ENCODE measurements at regions not wholly inside any gene's neighbourhood (a gene's known extent, or its start where the extent isn't known, plus 50 kb on each side); places are given as distances from the start of the nearest gene placed in this dataset.

DNA sequence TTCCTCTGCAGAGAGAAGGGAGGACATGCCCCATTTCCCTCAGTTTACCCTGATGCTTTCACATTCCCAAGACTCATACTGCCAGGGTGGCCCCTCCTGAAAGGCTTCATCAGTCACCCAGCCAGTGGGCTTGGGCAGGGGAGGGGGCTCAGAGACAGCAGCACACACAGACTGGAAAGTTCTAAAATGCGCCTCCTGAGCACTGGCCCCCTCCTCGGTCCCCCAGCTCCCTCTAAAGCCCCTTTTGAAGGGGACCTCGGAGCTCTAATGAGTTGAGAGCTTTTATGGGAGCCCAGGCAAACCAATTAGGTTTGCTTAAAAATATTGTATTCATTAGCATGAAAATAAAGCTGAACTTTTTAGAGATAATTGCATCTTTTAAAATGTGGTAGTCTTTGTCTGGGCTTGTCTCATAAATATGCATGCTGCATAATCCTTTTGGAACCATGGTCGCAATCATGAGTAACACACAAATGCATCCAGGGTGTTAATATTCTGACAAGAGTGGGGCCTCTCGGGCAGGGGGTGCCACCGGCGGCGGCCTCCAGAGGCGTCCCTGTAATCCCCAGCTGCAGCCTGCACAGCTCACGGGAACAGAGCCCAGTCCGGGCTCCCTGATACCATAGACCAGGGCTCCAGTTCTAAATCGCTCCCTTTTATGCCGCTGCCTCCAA, 78.5 kb downstream of the RPLP1 start:
- H3K4me3 ChIP-seq (ENCODE audit: extremely low read depth, insufficient read depth, low read length, poor library complexity, severe bottlenecking): no peak overlapping the region
- no peak overlapping the region for H3K27ac ChIP-seq (ENCODE audit: low read depth, low read length, severe bottlenecking)
- 41 to 49% methylated on average over 10 to 11 of the region's 13 CpGs for WGBS, 2 experiments (ENCODE audit: insufficient coverage in 2 of 2)
- peaks cover 29% of the 10 kb centered on the region for H3K4me1 ChIP-seq (ENCODE audit: control insufficient read depth, insufficient read depth, low read length, poor library complexity, severe bottlenecking)
- peaks cover 1% of the 10 kb centered on the region for H3K9me3 ChIP-seq (ENCODE audit: control insufficient read depth, low read length)
- no peaks in the 10 kb centered on the region for H3K36me3 ChIP-seq (ENCODE audit: control insufficient read depth, insufficient read depth, low read length)

DNA sequence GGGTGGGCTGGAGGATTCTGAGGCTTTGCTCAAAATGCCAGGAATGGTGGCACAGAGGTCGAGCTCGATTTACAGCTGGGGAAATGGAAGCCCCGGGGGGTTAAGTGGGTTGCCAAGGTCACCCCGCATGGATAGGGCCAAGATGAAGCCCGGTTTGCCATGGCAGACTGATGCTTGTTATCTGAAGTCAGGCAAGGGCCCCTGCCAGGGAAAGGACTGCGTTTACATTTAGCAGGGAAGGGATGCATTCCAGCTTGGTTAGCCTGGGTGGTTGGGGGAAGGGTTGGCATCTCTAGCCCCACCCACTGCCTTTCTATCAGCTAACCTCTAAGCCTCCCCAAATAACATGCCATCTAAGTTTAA, 79.0 kb downstream of the RPLP1 start:
- no peak overlapping the region for H3K27ac ChIP-seq (ENCODE audit: low read depth, low read length, severe bottlenecking)
- no peak overlapping the region for H3K4me3 ChIP-seq (ENCODE audit: extremely low read depth, insufficient read depth, low read length, poor library complexity, severe bottlenecking)
- H3K9me3 ChIP-seq (ENCODE audit: control insufficient read depth, low read length): no peaks in the 10 kb centered on the region
- H3K36me3 ChIP-seq (ENCODE audit: control insufficient read depth, insufficient read depth, low read length): no peaks in the 10 kb centered on the region
- WGBS, 2 experiments (ENCODE audit: insufficient coverage in 2 of 2): 21 to 27% methylated on average over 5 of the region's 6 CpGs
- peaks cover 29% of the 10 kb centered on the region for H3K4me1 ChIP-seq (ENCODE audit: control insufficient read depth, insufficient read depth, low read length, poor library complexity, severe bottlenecking)

DNA sequence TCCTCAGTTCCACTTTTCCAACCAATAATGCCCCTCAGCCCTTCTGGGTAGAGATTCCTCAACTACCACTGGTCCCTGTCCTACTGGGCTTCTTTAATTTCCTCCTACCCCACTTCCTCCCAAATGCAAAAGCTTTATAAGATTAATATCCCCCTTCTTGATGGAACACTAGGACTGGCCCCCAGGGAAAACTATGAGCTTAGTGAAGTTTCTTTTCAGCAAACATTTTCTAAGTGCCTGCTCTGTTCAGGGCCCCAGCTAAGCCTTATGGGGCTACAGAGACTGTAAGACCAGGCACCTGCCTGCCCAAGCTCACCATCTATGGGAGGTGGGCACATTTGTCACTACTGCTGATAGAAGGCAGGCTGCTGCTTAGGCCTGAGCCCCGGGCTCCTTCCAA, 79.4 kb downstream of the RPLP1 start:
- no peak overlapping the region for H3K4me3 ChIP-seq (ENCODE audit: extremely low read depth, insufficient read depth, low read length, poor library complexity, severe bottlenecking)
- no peaks in the 10 kb centered on the region for H3K9me3 ChIP-seq (ENCODE audit: control insufficient read depth, low read length)
- H3K27ac ChIP-seq (ENCODE audit: low read depth, low read length, severe bottlenecking): no peak overlapping the region
- no peaks in the 10 kb centered on the region for H3K36me3 ChIP-seq (ENCODE audit: control insufficient read depth, insufficient read depth, low read length)
- 80% methylated on average over 1 of the region's 1 CpG; no CpG with 5 or more reads in 1 of the 2 experiments for WGBS, 2 experiments (ENCODE audit: insufficient coverage in 2 of 2)
- H3K4me1 ChIP-seq (ENCODE audit: control insufficient read depth, insufficient read depth, low read length, poor library complexity, severe bottlenecking): peaks cover 29% of the 10 kb centered on the region

DNA sequence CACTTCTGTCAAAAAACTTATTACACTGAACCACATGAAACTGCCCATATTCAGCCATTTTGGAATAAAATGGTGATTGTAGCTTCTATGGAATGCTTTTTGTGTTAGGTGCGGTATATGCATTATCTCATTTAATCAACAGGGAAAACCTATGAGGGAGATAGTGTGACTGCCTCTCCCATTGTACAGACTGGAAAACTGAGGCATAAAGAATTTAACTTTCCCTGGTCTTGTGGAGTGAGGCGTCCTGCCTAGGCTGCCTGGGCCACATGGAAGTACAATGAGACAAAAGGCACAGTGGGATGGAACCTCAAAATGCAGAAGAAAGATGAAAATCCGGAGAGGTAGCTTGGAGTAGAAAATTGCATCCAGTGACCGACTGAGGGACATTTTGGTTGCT, 80.2 kb downstream of the RPLP1 start:
- Histone ChIP-seq H3K4me1 (ENCODE audit: control insufficient read depth, insufficient read depth, low read length, poor library complexity, severe bottlenecking) (peaks cover 29% of the 10 kb centered on the region), H3K9me3 (ENCODE audit: control insufficient read depth, low read length) (no peaks in the 10 kb centered on the region), H3K36me3 (ENCODE audit: control insufficient read depth, insufficient read depth, low read length) (no peaks in the 10 kb centered on the region), H3K4me3 (ENCODE audit: extremely low read depth, insufficient read depth, low read length, poor library complexity, severe bottlenecking) (no peak overlapping the region), H3K27ac (ENCODE audit: low read depth, low read length, severe bottlenecking) (no peak overlapping the region)
- WGBS, 2 experiments (ENCODE audit: insufficient coverage in 2 of 2): 87 to 93% methylated on average over 2 to 3 of the region's 4 CpGs

DNA sequence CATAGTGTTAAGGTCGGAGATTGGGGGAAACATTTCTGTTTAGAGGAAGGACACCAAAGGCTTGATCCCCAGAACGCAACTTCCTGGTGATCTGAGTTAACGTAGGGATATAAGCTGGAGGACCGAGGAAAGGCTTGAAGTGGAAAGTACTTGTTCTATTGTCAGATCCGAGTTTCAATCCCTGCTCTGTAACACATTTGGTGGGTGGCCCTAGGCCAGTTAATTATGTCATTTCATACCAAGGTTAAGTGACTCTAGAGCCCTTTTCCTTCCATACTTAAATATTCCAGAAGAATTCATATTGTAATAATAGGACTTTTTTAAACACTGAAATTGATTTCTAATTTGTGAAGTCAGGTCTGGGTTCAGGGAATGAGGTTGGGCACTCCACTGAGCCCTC, 80.9 kb downstream of the RPLP1 start:
- WGBS, 2 experiments (ENCODE audit: insufficient coverage in 2 of 2): 70 to 74% methylated on average over 5 of the region's 5 CpGs
- peaks cover 29% of the 10 kb centered on the region for H3K4me1 ChIP-seq (ENCODE audit: control insufficient read depth, insufficient read depth, low read length, poor library complexity, severe bottlenecking)

GRCh38 chr15:69535101-69535638, 82.6 kb downstream of the RPLP1 start:
- Histone ChIP-seq H3K4me3 (ENCODE audit: extremely low read depth, insufficient read depth, low read length, poor library complexity, severe bottlenecking) (no peak overlapping the region), H3K27ac (ENCODE audit: low read depth, low read length, severe bottlenecking) (no peak overlapping the region), H3K9me3 (ENCODE audit: control insufficient read depth, low read length) (no peaks in the 10 kb centered on the region), H3K36me3 (ENCODE audit: control insufficient read depth, insufficient read depth, low read length) (no peaks in the 10 kb centered on the region), H3K4me1 (ENCODE audit: control insufficient read depth, insufficient read depth, low read length, poor library complexity, severe bottlenecking) (peaks cover 20% of the 10 kb centered on the region)
- WGBS, 2 experiments (ENCODE audit: insufficient coverage in 2 of 2): 87 to 93% methylated on average over 2 to 3 of the region's 4 CpGs

More for the DNA sequence above, 80.9 kb downstream of the RPLP1 start:
- Histone ChIP-seq H3K36me3 (ENCODE audit: control insufficient read depth, insufficient read depth, low read length) (no peaks in the 10 kb centered on the region), H3K9me3 (ENCODE audit: control insufficient read depth, low read length) (no peaks in the 10 kb centered on the region), H3K4me3 (ENCODE audit: extremely low read depth, insufficient read depth, low read length, poor library complexity, severe bottlenecking) (no peak overlapping the region), H3K27ac (ENCODE audit: low read depth, low read length, severe bottlenecking) (no peak overlapping the region)

- peaks cover 13% of the 10 kb centered on the region for H3K4me1 ChIP-seq (ENCODE audit: control insufficient read depth, insufficient read depth, low read length, poor library complexity, severe bottlenecking)
- H3K4me3 ChIP-seq (ENCODE audit: extremely low read depth, insufficient read depth, low read length, poor library complexity, severe bottlenecking): no peak overlapping the region
- H3K27ac ChIP-seq (ENCODE audit: low read depth, low read length, severe bottlenecking): no peak overlapping the region
- WGBS, 2 experiments (ENCODE audit: insufficient coverage in 2 of 2): 81 to 92% methylated on average over 4 to 6 of the region's 6 CpGs
- no peaks in the 10 kb centered on the region for H3K36me3 ChIP-seq (ENCODE audit: control insufficient read depth, insufficient read depth, low read length)
- H3K9me3 ChIP-seq (ENCODE audit: control insufficient read depth, low read length): no peaks in the 10 kb centered on the region
Measured at GRCh38 chr15:69535998-69536397, 83.4 kb downstream of the RPLP1 start.

GRCh38 chr15:69536726-69537512, 84.3 kb downstream of the RPLP1 start:
- Histone ChIP-seq H3K9me3 (ENCODE audit: control insufficient read depth, low read length) (no peaks in the 10 kb centered on the region), H3K36me3 (ENCODE audit: control insufficient read depth, insufficient read depth, low read length) (no peaks in the 10 kb centered on the region), H3K4me3 (ENCODE audit: extremely low read depth, insufficient read depth, low read length, poor library complexity, severe bottlenecking) (no peak overlapping the region), H3K4me1 (ENCODE audit: control insufficient read depth, insufficient read depth, low read length, poor library complexity, severe bottlenecking) (peaks cover 4% of the 10 kb centered on the region), H3K27ac (ENCODE audit: low read depth, low read length, severe bottlenecking) (no peak overlapping the region)
- 87 to 88% methylated on average over 4 to 5 of the region's 7 CpGs for WGBS, 2 experiments (ENCODE audit: insufficient coverage in 2 of 2)

DNA sequence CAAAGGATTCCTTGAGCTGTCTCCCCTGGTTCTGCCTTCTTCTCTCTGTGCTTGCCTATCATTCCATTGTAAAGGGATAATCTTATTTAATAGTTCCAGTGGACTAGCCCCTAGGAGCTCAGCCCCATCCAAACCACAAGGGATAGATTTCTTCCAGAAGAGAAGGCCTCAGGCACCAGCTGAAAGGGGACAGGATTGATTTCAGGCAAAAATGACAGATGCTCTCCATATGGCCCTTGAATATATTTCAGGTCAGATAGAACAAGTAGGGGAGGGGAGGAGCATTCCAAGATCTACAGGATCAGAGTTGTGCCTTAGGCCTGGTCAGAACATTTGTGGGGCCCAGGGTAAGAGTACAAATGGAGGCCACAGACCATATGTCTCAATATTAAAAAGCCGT, 85.3 kb downstream of the RPLP1 start:
- WGBS, 2 experiments (ENCODE audit: insufficient coverage in 2 of 2): no CpG with 5 or more reads among the region's 1 CpG
- H3K9me3 ChIP-seq (ENCODE audit: control insufficient read depth, low read length): no peaks in the 10 kb centered on the region
- H3K4me1 ChIP-seq (ENCODE audit: control insufficient read depth, insufficient read depth, low read length, poor library complexity, severe bottlenecking): no peaks in the 10 kb centered on the region

DNA sequence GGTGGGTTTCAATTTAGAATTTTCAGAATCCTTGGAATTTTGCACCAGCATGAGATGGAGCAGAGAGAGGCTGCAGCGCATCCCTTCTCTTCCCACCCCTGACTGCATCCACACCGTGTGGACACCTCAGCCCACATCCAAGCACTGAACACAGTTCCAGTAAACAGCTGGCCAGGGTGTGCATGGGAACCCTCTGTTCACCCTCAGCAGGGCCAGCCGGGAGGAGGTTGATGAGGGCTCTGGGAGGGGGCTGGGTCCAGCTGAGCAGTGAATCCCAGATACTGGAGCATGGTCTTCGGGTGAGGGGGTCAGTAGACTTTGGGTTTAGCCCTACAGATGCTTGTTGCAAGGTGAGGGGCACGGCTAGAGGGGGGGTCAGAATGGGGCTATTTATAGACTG, 85.8 kb downstream of the RPLP1 start:
- no peaks in the 10 kb centered on the region for H3K36me3 ChIP-seq (ENCODE audit: control insufficient read depth, insufficient read depth, low read length)
- WGBS, 2 experiments (ENCODE audit: insufficient coverage in 2 of 2): 91 to 95% methylated on average over 4 to 5 of the region's 5 CpGs
- no peaks in the 10 kb centered on the region for H3K4me1 ChIP-seq (ENCODE audit: control insufficient read depth, insufficient read depth, low read length, poor library complexity, severe bottlenecking)
- no peaks in the 10 kb centered on the region for H3K9me3 ChIP-seq (ENCODE audit: control insufficient read depth, low read length)
- H3K4me3 ChIP-seq (ENCODE audit: extremely low read depth, insufficient read depth, low read length, poor library complexity, severe bottlenecking): no peak overlapping the region
- no peak overlapping the region for H3K27ac ChIP-seq (ENCODE audit: low read depth, low read length, severe bottlenecking)

More for the DNA sequence above, 85.3 kb downstream of the RPLP1 start:
- Histone ChIP-seq H3K4me3 (ENCODE audit: extremely low read depth, insufficient read depth, low read length, poor library complexity, severe bottlenecking) (no peak overlapping the region), H3K27ac (ENCODE audit: low read depth, low read length, severe bottlenecking) (no peak overlapping the region), H3K36me3 (ENCODE audit: control insufficient read depth, insufficient read depth, low read length) (no peaks in the 10 kb centered on the region)

DNA sequence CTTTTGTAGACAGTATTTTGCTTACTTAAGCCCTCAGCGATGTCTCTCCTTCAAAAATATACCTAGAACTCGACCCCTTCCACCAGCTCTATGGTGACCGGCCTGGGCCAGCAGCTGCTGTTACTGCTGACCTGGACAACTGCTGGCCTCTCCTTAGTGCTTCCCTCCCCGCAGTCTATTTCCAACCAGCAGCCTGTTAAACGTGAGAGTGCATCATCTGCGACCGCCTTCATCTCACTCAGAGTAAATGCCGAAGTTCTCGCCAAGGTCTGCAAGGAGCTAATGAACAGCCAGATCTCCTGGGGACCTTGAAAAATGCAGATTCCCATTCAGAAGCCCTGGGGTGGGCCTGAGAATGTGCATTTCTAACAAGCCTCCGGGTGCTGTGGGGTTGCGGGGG, 86.7 kb downstream of the RPLP1 start:
- Histone ChIP-seq H3K36me3 (ENCODE audit: control insufficient read depth, insufficient read depth, low read length) (no peaks in the 10 kb centered on the region), H3K4me3 (ENCODE audit: extremely low read depth, insufficient read depth, low read length, poor library complexity, severe bottlenecking) (no peak overlapping the region), H3K4me1 (ENCODE audit: control insufficient read depth, insufficient read depth, low read length, poor library complexity, severe bottlenecking) (no peaks in the 10 kb centered on the region), H3K9me3 (ENCODE audit: control insufficient read depth, low read length) (no peaks in the 10 kb centered on the region), H3K27ac (ENCODE audit: low read depth, low read length, severe bottlenecking) (no peak overlapping the region)
- WGBS, 2 experiments (ENCODE audit: insufficient coverage in 2 of 2): 88 to 89% methylated on average over 9 to 10 of the region's 11 CpGs
